Endodermal cell (in vitro differentiated cells): ENCODE measurements at regions not wholly inside any gene's neighbourhood (a gene's known extent, or its start where the extent isn't known, plus 50 kb on each side); places are given as distances from the start of the nearest gene placed in this dataset.

Experiments used
- DNase-seq: peaks from one replicate; pipeline ENCODE4 v3.0.0-alpha.2; 2017
- H3K27ac ChIP-seq: 2 replicates; pipeline ENCODE4 v1.5.1; 2013; ENCODE audit warnings: mild to moderate bottlenecking, low read depth, low read length, moderate library complexity
- H3K27me3 ChIP-seq: 2 replicates; pipeline ENCODE4 v1.6.1; 2013; ENCODE audit warnings: mild to moderate bottlenecking, low read length, moderate library complexity; ENCODE audit not compliant: insufficient read depth, control insufficient read depth, poor library complexity, severe bottlenecking
- H3K36me3 ChIP-seq: 2 replicates; pipeline ENCODE4 v1.7.0; 2013; ENCODE audit warnings: mild to moderate bottlenecking, low read length, moderate library complexity; ENCODE audit not compliant: control insufficient read depth, insufficient read depth
- H3K4me1 ChIP-seq: one replicate; pipeline ENCODE4 v1.7.0; 2013; ENCODE audit warnings: low read length; ENCODE audit not compliant: control insufficient read depth, insufficient read depth
- H3K4me3 ChIP-seq: 2 replicates; pipeline ENCODE4 v1.5.1; 2013; ENCODE audit warnings: mild to moderate bottlenecking, low read length, moderate library complexity
- H3K9ac ChIP-seq: 2 replicates; pipeline ENCODE4 v1.6.1; 2013; ENCODE audit warnings: mild to moderate bottlenecking, low read length, moderate library complexity; ENCODE audit not compliant: poor library complexity, severe bottlenecking; ENCODE audit errors: extremely low read depth
- H3K9me3 ChIP-seq: 2 replicates; pipeline ENCODE4 v1.6.1; 2013; ENCODE audit warnings: mild to moderate bottlenecking, low read length, moderate library complexity; ENCODE audit not compliant: control insufficient read depth
- H3K27ac Mint-ChIP-seq: 2 replicates; pipeline ENCODE4 v1.8.0; 2020; ENCODE audit warnings: mixed read lengths
- H3K27me3 Mint-ChIP-seq: 2 replicates; pipeline ENCODE4 v1.8.0; 2021; ENCODE audit warnings: mild to moderate bottlenecking, mixed read lengths; ENCODE audit not compliant: insufficient read depth
- H3K36me3 Mint-ChIP-seq: 2 replicates; pipeline ENCODE4 v1.8.0; 2020; ENCODE audit warnings: low read depth, mixed read lengths
- H3K4me1 Mint-ChIP-seq: 2 replicates; pipeline ENCODE4 v1.8.0; 2020; ENCODE audit warnings: mixed read lengths
- H3K4me3 Mint-ChIP-seq: 2 replicates; pipeline ENCODE4 v1.8.0; 2020; ENCODE audit warnings: mild to moderate bottlenecking, moderate library complexity, mixed read lengths
- H3K9me3 Mint-ChIP-seq: 2 replicates; pipeline ENCODE4 v1.8.0; 2020; ENCODE audit warnings: mild to moderate bottlenecking, mixed read lengths
- WGBS, 2 experiments: methylation state at CpG; one replicate each; pipeline versions ENCODE4 v1.1.5 to v1.1.7; 2013; ENCODE audit warnings: missing lambda C conversion rate in 2 of 2, mixed read lengths in 1 of 2; ENCODE audit not compliant: insufficient coverage in 1 of 2, insufficient read length in 1 of 2; 5-methylcytosine and 5-hydroxymethylcytosine counted together
- TF ChIP-seq, protein P1 (sequence below): fragments of 200-600 bp; sonication (generic); conservative IDR thresholded peaks from 2 replicates; pipeline ENCODE4 v1.5.0; 2021; ENCODE audit warnings: antibody characterized with exemption, mild to moderate bottlenecking

GRCh38 chr9:22535780-22536179, 89.2 kb downstream of the DMRTA1 start:
- Histone ChIP-seq H3K9ac (no peak overlapping the region), H3K4me1 (no peaks in the 10 kb centered on the region), H3K4me3 (no peak overlapping the region), H3K27me3 (no peaks in the 10 kb centered on the region), H3K27ac (no peak overlapping the region), H3K36me3 (no peaks in the 10 kb centered on the region), H3K9me3 (peaks cover 5% of the 10 kb centered on the region)
- Mint-ChIP-seq H3K9me3 (peaks cover 11% of the 10 kb centered on the region), H3K36me3 (no peaks in the 10 kb centered on the region), H3K27ac (no peak overlapping the region), H3K27me3 (no peaks in the 10 kb centered on the region), H3K4me3 (no peak overlapping the region), H3K4me1 (peaks cover 3% of the 10 kb centered on the region)
- TF ChIP-seq, protein P1, sequence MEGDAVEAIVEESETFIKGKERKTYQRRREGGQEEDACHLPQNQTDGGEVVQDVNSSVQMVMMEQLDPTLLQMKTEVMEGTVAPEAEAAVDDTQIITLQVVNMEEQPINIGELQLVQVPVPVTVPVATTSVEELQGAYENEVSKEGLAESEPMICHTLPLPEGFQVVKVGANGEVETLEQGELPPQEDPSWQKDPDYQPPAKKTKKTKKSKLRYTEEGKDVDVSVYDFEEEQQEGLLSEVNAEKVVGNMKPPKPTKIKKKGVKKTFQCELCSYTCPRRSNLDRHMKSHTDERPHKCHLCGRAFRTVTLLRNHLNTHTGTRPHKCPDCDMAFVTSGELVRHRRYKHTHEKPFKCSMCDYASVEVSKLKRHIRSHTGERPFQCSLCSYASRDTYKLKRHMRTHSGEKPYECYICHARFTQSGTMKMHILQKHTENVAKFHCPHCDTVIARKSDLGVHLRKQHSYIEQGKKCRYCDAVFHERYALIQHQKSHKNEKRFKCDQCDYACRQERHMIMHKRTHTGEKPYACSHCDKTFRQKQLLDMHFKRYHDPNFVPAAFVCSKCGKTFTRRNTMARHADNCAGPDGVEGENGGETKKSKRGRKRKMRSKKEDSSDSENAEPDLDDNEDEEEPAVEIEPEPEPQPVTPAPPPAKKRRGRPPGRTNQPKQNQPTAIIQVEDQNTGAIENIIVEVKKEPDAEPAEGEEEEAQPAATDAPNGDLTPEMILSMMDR: no peak
- no peak for DNase-seq

- H3K4me3 ChIP-seq: no peak overlapping the region
- H3K36me3 ChIP-seq: no peaks in the 10 kb centered on the region
- Mint-ChIP-seq H3K27ac (no peak overlapping the region), H3K36me3 (no peaks in the 10 kb centered on the region), H3K27me3 (no peaks in the 10 kb centered on the region), H3K4me1 (no peaks in the 10 kb centered on the region), H3K9me3 (peaks cover 11% of the 10 kb centered on the region), H3K4me3 (no peak overlapping the region)
- no peak overlapping the region for H3K9ac ChIP-seq
- 97 to 98% methylated on average over 5 of the region's 5 CpGs for WGBS, 2 experiments
- no peak overlapping the region for H3K27ac ChIP-seq
- TF ChIP-seq, protein P1: no peak
- DNase-seq: no peak
- H3K9me3 ChIP-seq: peaks cover 5% of the 10 kb centered on the region
- H3K4me1 ChIP-seq: no peaks in the 10 kb centered on the region
- H3K27me3 ChIP-seq: no peaks in the 10 kb centered on the region
These were observed 91.1 kb downstream of the DMRTA1 start for GRCh38 chr9:22537721-22538120.

GRCh38 chr9:22548625-22549024, 102.0 kb downstream of the DMRTA1 start:
- Mint-ChIP-seq H3K27ac (no peak overlapping the region), H3K4me3 (no peak overlapping the region), H3K4me1 (peaks cover 20% of the 10 kb centered on the region), H3K9me3 (no peaks in the 10 kb centered on the region), H3K27me3 (no peaks in the 10 kb centered on the region), H3K36me3 (no peaks in the 10 kb centered on the region)
- DNase-seq: no peak
- H3K9me3 ChIP-seq: peaks cover 5% of the 10 kb centered on the region
- peaks cover 5% of the 10 kb centered on the region for H3K4me1 ChIP-seq
- H3K27me3 ChIP-seq: no peaks in the 10 kb centered on the region
- no peak overlapping the region for H3K4me3 ChIP-seq
- H3K27ac ChIP-seq: no peak overlapping the region
- H3K36me3 ChIP-seq: no peaks in the 10 kb centered on the region
- TF ChIP-seq, protein P1: no peak
- WGBS, 2 experiments: 95 to 100% methylated on average over 2 of the region's 2 CpGs
- H3K9ac ChIP-seq: no peak overlapping the region
